ENCODE measurements at regions not wholly inside any gene's neighbourhood (a gene's known extent, or its start where the extent isn't known, plus 50 kb on each side); places are given as distances from the start of the nearest gene placed in this dataset.

DNA sequence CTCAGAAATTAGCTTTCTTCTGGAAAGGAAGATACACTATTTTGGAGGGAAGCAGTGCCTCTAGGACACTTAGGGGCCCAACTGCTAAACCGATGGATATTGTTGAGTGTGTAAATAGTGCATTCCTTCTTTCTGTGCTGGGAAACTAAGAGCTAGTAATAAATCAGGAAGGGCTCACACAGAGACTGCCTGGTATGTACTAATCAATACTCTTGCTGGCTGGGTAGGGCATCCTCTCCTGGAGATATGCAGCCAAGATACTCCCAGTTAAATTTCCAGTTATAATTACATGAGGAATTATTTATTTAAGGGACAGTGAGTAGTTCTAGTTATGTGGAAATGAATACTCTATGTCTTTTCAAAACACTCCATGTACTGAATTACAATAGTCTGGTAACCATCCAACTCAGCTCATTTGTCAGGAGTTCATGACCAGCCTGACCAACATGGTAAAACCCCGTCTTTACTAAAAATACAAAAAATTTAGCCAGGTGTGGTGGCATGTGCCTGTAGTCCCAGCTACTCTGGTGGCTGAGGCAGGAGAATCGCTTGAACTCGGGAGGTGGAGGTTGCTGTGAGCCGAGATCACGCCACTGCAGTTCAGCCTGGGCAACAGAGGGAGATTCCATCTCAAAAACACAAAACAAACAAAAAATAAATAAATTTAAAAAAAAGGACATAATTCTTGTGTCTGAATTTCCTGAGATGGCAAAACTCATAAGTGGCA, 100.0 kb downstream of the OR2B2 start:
- TF ChIP-seq, protein P1, sequence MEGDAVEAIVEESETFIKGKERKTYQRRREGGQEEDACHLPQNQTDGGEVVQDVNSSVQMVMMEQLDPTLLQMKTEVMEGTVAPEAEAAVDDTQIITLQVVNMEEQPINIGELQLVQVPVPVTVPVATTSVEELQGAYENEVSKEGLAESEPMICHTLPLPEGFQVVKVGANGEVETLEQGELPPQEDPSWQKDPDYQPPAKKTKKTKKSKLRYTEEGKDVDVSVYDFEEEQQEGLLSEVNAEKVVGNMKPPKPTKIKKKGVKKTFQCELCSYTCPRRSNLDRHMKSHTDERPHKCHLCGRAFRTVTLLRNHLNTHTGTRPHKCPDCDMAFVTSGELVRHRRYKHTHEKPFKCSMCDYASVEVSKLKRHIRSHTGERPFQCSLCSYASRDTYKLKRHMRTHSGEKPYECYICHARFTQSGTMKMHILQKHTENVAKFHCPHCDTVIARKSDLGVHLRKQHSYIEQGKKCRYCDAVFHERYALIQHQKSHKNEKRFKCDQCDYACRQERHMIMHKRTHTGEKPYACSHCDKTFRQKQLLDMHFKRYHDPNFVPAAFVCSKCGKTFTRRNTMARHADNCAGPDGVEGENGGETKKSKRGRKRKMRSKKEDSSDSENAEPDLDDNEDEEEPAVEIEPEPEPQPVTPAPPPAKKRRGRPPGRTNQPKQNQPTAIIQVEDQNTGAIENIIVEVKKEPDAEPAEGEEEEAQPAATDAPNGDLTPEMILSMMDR (conservative IDR thresholded peaks at IDR 0.05; ENCODE audit: low read depth, low read length), result no peak
- TF ChIP-seq EZH2 (IDR thresholded peaks at IDR 0.05; ENCODE audit: low read length, unreplicated experiment), result no peak
- TF ChIP-seq EZH2phosphoT487 (IDR thresholded peaks at IDR 0.05; ENCODE audit: borderline replicate concordance, low read length), result no peak

Data from PC-3 (cell line).